Panc1 (cell line): ENCODE measurements at regions not wholly inside any gene's neighbourhood (a gene's known extent, or its start where the extent isn't known, plus 50 kb on each side); places are given as distances from the start of the nearest gene placed in this dataset.

ENCODE experiments used
- ATAC-seq: fragments of 200-7000 bp; cut with Tn5 transposase; 2 replicates; pipeline ENCODE4 v1.9.1; 2020; ENCODE audit warnings: mild to moderate bottlenecking, moderate library complexity
- BruUV-seq: library from RNA; stranded (reverse); fragments of 400-500 nt; replicated peaks from 2 replicates; lab custom pipeline; 2021; lab: Mats Ljungman, UMichigan
- CTCF ChIA-PET: fragments of 300-600 bp; sonication (Branson Sonifier 250); formaldehyde crosslinking; loops from one replicate; lab custom pipeline; 2022; ENCODE audit warnings: antibody characterized with exemption; lab: Charles Lee
- POLR2A ChIA-PET: fragments of 300-600 bp; sonication (Branson Sonifier 250); formaldehyde crosslinking; loops from one replicate; lab custom pipeline; 2022; ENCODE audit warnings: antibody characterized with exemption; lab: Charles Lee
- DNase-seq: peaks from one replicate; pipeline ENCODE4 v3.0.0-alpha.2; 2010; ENCODE audit warnings: low read depth, low spot score
- H3K27ac ChIP-seq: 2 replicates; pipeline ENCODE4 v1.5.1; 2011; ENCODE audit warnings: mild to moderate bottlenecking, low read length, inconsistent platforms
- H3K27me3 ChIP-seq: fragments of 200-500 bp; sonication (Bioruptor generic); 2 replicates; pipeline ENCODE4 v1.6.0; 2014; ENCODE audit warnings: low read length, inconsistent platforms; ENCODE audit not compliant: control insufficient read depth, insufficient read depth
- H3K36me3 ChIP-seq: fragments of 200-500 bp; sonication (Bioruptor generic); 2 replicates; pipeline ENCODE4 v1.5.1; 2014; ENCODE audit warnings: inconsistent platforms, mild to moderate bottlenecking, low read length, moderate library complexity; ENCODE audit not compliant: control insufficient read depth, insufficient read depth
- H3K4me1 ChIP-seq: 2 replicates; pipeline ENCODE4 v1.5.1; 2011; ENCODE audit warnings: inconsistent platforms, mild to moderate bottlenecking, low read length, moderate library complexity; ENCODE audit not compliant: control insufficient read depth, insufficient read depth
- H3K4me3 ChIP-seq, 2 experiments: 2 replicates each; pipeline ENCODE4 v1.5.1; 2011 to 2012; ENCODE audit warnings: low read depth in 2 of 2, low read length in 2 of 2, mild to moderate bottlenecking in 2 of 2, inconsistent platforms in 1 of 2, moderate library complexity in 1 of 2
- H3K9me3 ChIP-seq: fragments of 200-500 bp; sonication (Bioruptor generic); 2 replicates; pipeline ENCODE4 v1.5.1; 2014; ENCODE audit warnings: low read depth, mild to moderate bottlenecking, inconsistent platforms, low read length, moderate library complexity; ENCODE audit not compliant: control insufficient read depth, insufficient read depth
- CTCF ChIP-seq: fragments of 450-650 bp; IDR thresholded peaks from 2 replicates; pipeline ENCODE4 v1.5.1; 2017; ENCODE audit warnings: mild to moderate bottlenecking
- POLR2AphosphoS5 ChIP-seq: IDR thresholded peaks from 2 replicates; pipeline ENCODE4 v1.6.1; 2012; ENCODE audit warnings: mild to moderate bottlenecking, low read depth, low read length, moderate library complexity
- REST ChIP-seq, 2 experiments: IDR thresholded peaks; 2 replicates each; pipeline ENCODE4 v1.6.1; 2011 to 2012; ENCODE audit warnings: low read depth in 2 of 2, control low read depth in 1 of 2, low read length in 1 of 2, mild to moderate bottlenecking in 1 of 2, moderate library complexity in 1 of 2; ENCODE audit not compliant: insufficient read depth in 1 of 2
- SIN3A ChIP-seq: IDR thresholded peaks from 2 replicates; pipeline ENCODE4 v1.6.1; 2012; ENCODE audit warnings: low read depth, mild to moderate bottlenecking, low read length, moderate library complexity, borderline replicate concordance; ENCODE audit not compliant: insufficient read depth
- TCF7L2 ChIP-seq: IDR thresholded peaks from 2 replicates; pipeline ENCODE4 v1.6.1; 2011; ENCODE audit warnings: mild to moderate bottlenecking, low read depth, low read length, inconsistent platforms
- in situ Hi-C: cut with HindIII; loops from 2 replicates; pipeline ENCODE4 v1.10.0; 2016; ENCODE audit warnings: low sequenced_read_pairs, low pct_unique_long_range_greater_than_20kb
- intact Hi-C: fragments of 100-400 bp; cut with micrococcal nuclease; formaldehyde crosslinking; loops from one replicate; pipeline ENCODE4 v1.10.0; 2022; ENCODE audit not compliant: unreplicated experiment

GRCh38 chr15:56844892-56845291 lies 73.6 kb upstream of the TCF12 start:
- no TSS peak for BruUV-seq
- ChIA-PET CTCF (no interaction called here), POLR2A (interaction anchor here (0.6 kb wide), 1 partner anchor 12 kb away, joined by 3 read pairs; no protein-coding TSS in a partner anchor)
- Histone ChIP-seq H3K27ac (no peak overlapping the region), H3K9me3 (no peaks in the 10 kb centered on the region), H3K36me3 (no peaks in the 10 kb centered on the region), H3K27me3 (no peaks in the 10 kb centered on the region), H3K4me3 (no peak overlapping the region), H3K4me1 (no peaks in the 10 kb centered on the region)
- TF ChIP-seq POLR2AphosphoS5, result no peak
- TF ChIP-seq REST (IDR thresholded peaks at IDR 0.05; ENCODE audit: insufficient read depth in 1 of 2, low read depth in 2 of 2, low read length in 1 of 2), result no peak
- no peak for TF ChIP-seq CTCF
- TF ChIP-seq SIN3A, result no peak
- TF ChIP-seq TCF7L2, result no peak
- no peak for ATAC-seq
- intact Hi-C loops, result no loop called here
- no peak for DNase-seq
- in situ Hi-C loops, result no loop called here

GRCh38 chr15:56844471-56844870 lies 74.0 kb upstream of the TCF12 start:
- no peak overlapping the region for H3K4me3 ChIP-seq
- no peaks in the 10 kb centered on the region for H3K9me3 ChIP-seq
- no peaks in the 10 kb centered on the region for H3K27me3 ChIP-seq
- TF ChIP-seq TCF7L2 (no peak), POLR2AphosphoS5 (no peak), CTCF (no peak), SIN3A (no peak), REST (IDR thresholded peaks at IDR 0.05; ENCODE audit: insufficient read depth in 1 of 2, low read depth in 2 of 2, low read length in 1 of 2) (no peak)
- no peak overlapping the region for H3K27ac ChIP-seq
- in situ Hi-C loops, result no loop called here
- DNase-seq (no peak), ATAC-seq (no peak)
- BruUV-seq, result no TSS peak
- H3K36me3 ChIP-seq, result no peaks in the 10 kb centered on the region
- no peaks in the 10 kb centered on the region for H3K4me1 ChIP-seq
- POLR2A ChIA-PET, result interaction anchor here (0.6 kb wide), 1 partner anchor 11 kb away, joined by 3 read pairs; no protein-coding TSS in a partner anchor
- CTCF ChIA-PET, result no interaction called here
- intact Hi-C loops, result no loop called here
